A549 (cell line): ENCODE measurements at regions not wholly inside any gene's neighbourhood (a gene's known extent, or its start where the extent isn't known, plus 50 kb on each side); places are given as distances from the start of the nearest gene placed in this dataset.
"Not testable (repeated sequence)": the region's sequence is repeated elsewhere in the genome, so short reads cannot be mapped to it uniquely, and the experiment has no call there.

Source experiments
- ATAC-seq, 2 experiments: fragments of 200-7000 bp in 1 of 2; fragments of >200 bp in 1 of 2; cut with Nextera tagmentation in 1 of 2; cut with Tn5 transposase in 1 of 2; 3 replicates each; pipeline versions ENCODE4 v1.8.0 to v1.9.1; 2018 to 2020; ENCODE audit warnings: mild to moderate bottlenecking in 1 of 2, moderate library complexity in 1 of 2
- CTCF ChIA-PET: fragments of 300-600 bp; sonication (Branson Sonifier 250); formaldehyde crosslinking; extraction: SDS; loops from one replicate; lab custom pipeline; 2021; ENCODE audit warnings: antibody characterized with exemption, inconsistent platforms; lab: Yijun Ruan, JAX
- POLR2A ChIA-PET: fragments of 350-600 bp; formaldehyde crosslinking; extraction: SDS; loops from one replicate; lab custom pipeline; 2021; ENCODE audit warnings: antibody characterized with exemption, inconsistent platforms; lab: Yijun Ruan, JAX
- DNase-seq, 2 experiments: peaks; one replicate each; pipeline versions ENCODE4 v3.0.0 to v3.0.0-alpha.2; 2011 to 2016; ENCODE audit warnings: low read depth in 1 of 2, low spot score in 1 of 2
- FAIRE-seq: peaks from 2 replicates; lab custom pipeline; 2011; peaks lifted over from hg19 to GRCh38; lab: Jason Lieb, UNC
- H3K27ac ChIP-seq, 2 experiments: fragments of >200 bp; sonication (Bioruptor Twin); formaldehyde crosslinking; 3 replicates each; pipeline ENCODE4 v1.5.1; 2016 to 2017
- H3K4me1 ChIP-seq: fragments of >200 bp; sonication (Bioruptor Twin); formaldehyde crosslinking; 3 replicates; pipeline ENCODE4 v1.6.1; 2016
- H3K4me2 ChIP-seq: fragments of >200 bp; sonication (Bioruptor Twin); formaldehyde crosslinking; 3 replicates; pipeline ENCODE4 v1.6.1; 2016
- H3K4me3 ChIP-seq: fragments of >200 bp; sonication (Bioruptor Twin); formaldehyde crosslinking; 3 replicates; pipeline ENCODE4 v1.5.1; 2016
- H3K9me3 ChIP-seq: fragments of >200 bp; sonication (Bioruptor Twin); formaldehyde crosslinking; 3 replicates; pipeline ENCODE4 v1.6.1; 2016
- E2F6 ChIP-seq: IDR thresholded peaks from 2 replicates; pipeline ENCODE4 v1.6.1; 2012; ENCODE audit warnings: low read depth, borderline replicate concordance
- EHF ChIP-seq: fragments of 250-450 bp; sonication (Bioruptor Pico); IDR thresholded peaks from 2 replicates; pipeline ENCODE4 v1.5.0; 2020; ENCODE audit warnings: mild to moderate bottlenecking
- EHMT2 ChIP-seq: fragments of 200-600 bp; sonication (generic); IDR thresholded peaks from 2 replicates; pipeline ENCODE4 v1.6.1; 2016; ENCODE audit warnings: antibody characterized with exemption, low read depth, mild to moderate bottlenecking, moderate library complexity
- FOXS1 ChIP-seq: fragments of 250-450 bp; sonication (Bioruptor Pico); IDR thresholded peaks from 2 replicates; pipeline ENCODE4 v1.5.0; 2020; ENCODE audit warnings: mild to moderate bottlenecking, moderate library complexity
- GATA3 ChIP-seq: IDR thresholded peaks from 2 replicates; pipeline ENCODE4 v1.6.1; 2012; ENCODE audit warnings: borderline replicate concordance
- HDAC2 ChIP-seq: fragments of 200-600 bp; sonication (generic); IDR thresholded peaks from 2 replicates; pipeline ENCODE4 v1.6.1; 2016
- HOXA7 ChIP-seq: fragments of 250-450 bp; sonication (Bioruptor Pico); IDR thresholded peaks from 2 replicates; pipeline ENCODE4 v1.5.0; 2020; ENCODE audit warnings: mild to moderate bottlenecking, moderate library complexity
- HOXB13 ChIP-seq: fragments of 250-450 bp; sonication (Bioruptor Pico); IDR thresholded peaks from 2 replicates; pipeline ENCODE4 v1.5.0; 2020; ENCODE audit warnings: low read depth, mild to moderate bottlenecking, moderate library complexity
- KDM5A ChIP-seq: fragments of 200-600 bp; sonication (generic); IDR thresholded peaks from 2 replicates; pipeline ENCODE4 v1.6.1; 2016; ENCODE audit warnings: antibody characterized with exemption, mild to moderate bottlenecking
- NFE2L2 ChIP-seq: fragments of 150-350 bp; conservative IDR thresholded peaks from 2 replicates; pipeline ENCODE4 v1.6.1; 2014; ENCODE audit warnings: low read length
- RARB ChIP-seq: fragments of 250-450 bp; sonication (Bioruptor Pico); IDR thresholded peaks from 2 replicates; pipeline ENCODE4 v1.8.0; 2021; ENCODE audit warnings: mild to moderate bottlenecking, moderate library complexity
- SMC3 ChIP-seq: fragments of >200 bp; sonication (Bioruptor Twin); formaldehyde crosslinking; IDR thresholded peaks from 3 replicates; pipeline ENCODE4 v1.6.1; 2018; ENCODE audit warnings: inconsistent platforms
- SREBF2 ChIP-seq: fragments of 450-650 bp; IDR thresholded peaks from 2 replicates; pipeline ENCODE4 v1.6.1; 2014; ENCODE audit warnings: mild to moderate bottlenecking, moderate library complexity
- TP53 ChIP-seq: fragments of 250-450 bp; sonication (Bioruptor Pico); IDR thresholded peaks from 2 replicates; pipeline ENCODE4 v1.5.0; 2021; ENCODE audit warnings: mild to moderate bottlenecking, moderate library complexity
- USF2 ChIP-seq: fragments of 450-650 bp; IDR thresholded peaks from 2 replicates; pipeline ENCODE4 v1.6.1; 2014; ENCODE audit warnings: antibody characterized with exemption
- WGBS: methylation state at CpG from one replicate; pipeline ENCODE4 v1.1.6; 2017; ENCODE audit errors: missing lambda C conversion rate; 5-methylcytosine and 5-hydroxymethylcytosine counted together
- TF ChIP-seq, protein P1 (sequence below): fragments of 250-450 bp; sonication (Bioruptor Pico); IDR thresholded peaks from 2 replicates; pipeline ENCODE4 v1.5.0; 2021; ENCODE audit warnings: mild to moderate bottlenecking, moderate library complexity, borderline replicate concordance

- Histone ChIP-seq H3K4me3 (no peak overlapping the region), H3K9me3 (no peaks in the 10 kb centered on the region), H3K27ac (no peak overlapping the region), H3K4me2 (no peak overlapping the region), H3K4me1 (no peaks in the 10 kb centered on the region; the same call in 2 of the 3 replicates)
- ATAC-seq (no peak), DNase-seq (no peak), FAIRE-seq (no peak)
- WGBS, result 73% methylated on average over 5 of the region's 5 CpGs
- CTCF ChIA-PET, result interaction anchor here (0.6 to 1.4 kb wide), 5 partner anchors 11 to 1741 kb away, joined by 3 to 5 read pairs (median 3); no protein-coding TSS in a partner anchor
- POLR2A ChIA-PET, result no interaction called here
- TF ChIP-seq GATA3 (no peak), SMC3 (no peak), KDM5A (no peak), EHF (CRISPR knock-in tag) (no peak), HDAC2 (no peak), E2F6 (no peak), HOXB13 (CRISPR knock-in tag) (no peak), HOXA7 (CRISPR knock-in tag) (no peak), RARB (CRISPR knock-in tag) (no peak), NFE2L2 (no peak)
- TF ChIP-seq, protein P1, sequence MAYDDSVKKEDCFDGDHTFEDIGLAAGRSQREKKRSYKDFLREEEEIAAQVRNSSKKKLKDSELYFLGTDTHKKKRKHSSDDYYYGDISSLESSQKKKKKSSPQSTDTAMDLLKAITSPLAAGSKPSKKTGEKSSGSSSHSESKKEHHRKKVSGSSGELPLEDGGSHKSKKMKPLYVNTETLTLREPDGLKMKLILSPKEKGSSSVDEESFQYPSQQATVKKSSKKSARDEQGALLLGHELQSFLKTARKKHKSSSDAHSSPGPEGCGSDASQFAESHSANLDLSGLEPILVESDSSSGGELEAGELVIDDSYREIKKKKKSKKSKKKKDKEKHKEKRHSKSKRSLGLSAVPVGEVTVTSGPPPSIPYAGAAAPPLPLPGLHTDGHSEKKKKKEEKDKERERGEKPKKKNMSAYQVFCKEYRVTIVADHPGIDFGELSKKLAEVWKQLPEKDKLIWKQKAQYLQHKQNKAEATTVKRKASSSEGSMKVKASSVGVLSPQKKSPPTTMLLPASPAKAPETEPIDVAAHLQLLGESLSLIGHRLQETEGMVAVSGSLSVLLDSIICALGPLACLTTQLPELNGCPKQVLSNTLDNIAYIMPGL (CRISPR knock-in tag), result no peak
Observed at GRCh38 chr15:77881950-77882349, 195.6 kb downstream of the TBC1D2B start.

DNA sequence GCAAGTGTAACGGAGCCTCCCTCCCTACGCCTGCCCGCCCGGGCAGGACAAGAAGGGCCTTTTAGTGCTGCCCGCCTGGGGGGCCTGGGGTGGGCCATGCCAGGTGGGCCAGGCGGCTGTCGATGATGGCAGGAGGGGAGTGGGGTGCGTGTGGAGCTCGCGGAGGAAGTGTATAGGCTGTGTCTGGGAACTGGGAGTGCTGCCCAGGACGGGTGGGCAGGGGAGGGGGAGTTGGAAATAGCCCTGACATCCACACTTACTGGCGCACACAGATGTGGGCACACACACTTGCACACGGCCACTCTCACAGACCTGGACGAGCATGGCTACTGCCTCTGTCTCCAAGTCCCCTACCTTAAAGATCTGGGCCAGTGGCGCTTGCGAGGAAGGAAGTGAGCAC, 196.0 kb downstream of the TBC1D2B start:
- DNase-seq, H3K4me3 ChIP-seq, H3K27ac ChIP-seq, H3K4me2 ChIP-seq, H3K9me3 ChIP-seq, H3K4me1 ChIP-seq, FAIRE-seq, POLR2A ChIA-PET, ATAC-seq: not testable (repeated sequence)
- CTCF ChIA-PET, result interaction anchor here (0.6 to 1.4 kb wide), 4 partner anchors 11 to 1741 kb away, joined by 3 to 5 read pairs (median 4); no protein-coding TSS in a partner anchor
- 60% methylated on average over 7 of the region's 16 CpGs for WGBS

DNA sequence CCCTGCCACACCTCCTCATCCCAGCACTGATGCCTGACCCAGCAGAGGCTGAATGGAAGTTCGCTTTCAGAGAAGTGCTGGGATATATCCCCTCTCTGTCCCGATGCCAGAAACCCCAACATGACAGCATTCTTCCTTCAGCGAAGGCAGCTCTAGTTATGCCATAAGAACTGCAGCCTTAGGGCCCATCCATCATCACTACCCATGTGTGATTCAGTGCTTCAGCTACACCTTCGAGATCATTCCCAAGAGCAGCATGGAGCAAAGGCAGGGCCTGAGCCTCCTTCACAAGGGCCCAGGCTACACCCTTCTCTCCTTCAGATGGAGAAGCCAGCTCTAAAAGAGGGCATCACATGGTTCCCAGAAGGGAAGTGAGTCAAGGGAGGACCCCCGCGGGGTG, 198.0 kb downstream of the TBC1D2B start:
- CTCF ChIA-PET, result interaction anchor here (1.6 kb wide), 1 partner anchor 9 kb away, joined by 6 read pairs; no protein-coding TSS in a partner anchor
- not testable (repeated sequence) for FAIRE-seq

GRCh38 chr15:77877869-77878577, 199.5 kb downstream of the TBC1D2B start:
- DNase-seq (no peak), ATAC-seq (no peak), FAIRE-seq (no peak)
- WGBS, result 37% methylated on average over 5 of the region's 5 CpGs
- TF ChIP-seq SREBF2 (no peak), EHMT2 (no peak), FOXS1 (CRISPR knock-in tag) (no peak), GATA3 (no peak), TP53 (CRISPR knock-in tag) (no peak), HDAC2 (no peak), USF2 (no peak)
- TF ChIP-seq, protein P1 (CRISPR knock-in tag), result no peak
- Histone ChIP-seq H3K4me2 (no peak overlapping the region), H3K4me1 (no peaks in the 10 kb centered on the region), H3K4me3 (no peak overlapping the region), H3K9me3 (no peaks in the 10 kb centered on the region), H3K27ac (no peak overlapping the region)
- ChIA-PET CTCF (interaction anchor here (0.8 to 2.0 kb wide), 2 partner anchors 23 to 244 kb away, joined by 3 to 7 read pairs; no protein-coding TSS in a partner anchor), POLR2A (no interaction called here)

More for the DNA sequence above, 198.0 kb downstream of the TBC1D2B start:
- H3K4me2 ChIP-seq, DNase-seq, H3K4me1 ChIP-seq, POLR2A ChIA-PET, ATAC-seq, H3K4me3 ChIP-seq, H3K27ac ChIP-seq, H3K9me3 ChIP-seq: not testable (repeated sequence)
- 62% methylated on average over 2 of the region's 6 CpGs for WGBS

DNA sequence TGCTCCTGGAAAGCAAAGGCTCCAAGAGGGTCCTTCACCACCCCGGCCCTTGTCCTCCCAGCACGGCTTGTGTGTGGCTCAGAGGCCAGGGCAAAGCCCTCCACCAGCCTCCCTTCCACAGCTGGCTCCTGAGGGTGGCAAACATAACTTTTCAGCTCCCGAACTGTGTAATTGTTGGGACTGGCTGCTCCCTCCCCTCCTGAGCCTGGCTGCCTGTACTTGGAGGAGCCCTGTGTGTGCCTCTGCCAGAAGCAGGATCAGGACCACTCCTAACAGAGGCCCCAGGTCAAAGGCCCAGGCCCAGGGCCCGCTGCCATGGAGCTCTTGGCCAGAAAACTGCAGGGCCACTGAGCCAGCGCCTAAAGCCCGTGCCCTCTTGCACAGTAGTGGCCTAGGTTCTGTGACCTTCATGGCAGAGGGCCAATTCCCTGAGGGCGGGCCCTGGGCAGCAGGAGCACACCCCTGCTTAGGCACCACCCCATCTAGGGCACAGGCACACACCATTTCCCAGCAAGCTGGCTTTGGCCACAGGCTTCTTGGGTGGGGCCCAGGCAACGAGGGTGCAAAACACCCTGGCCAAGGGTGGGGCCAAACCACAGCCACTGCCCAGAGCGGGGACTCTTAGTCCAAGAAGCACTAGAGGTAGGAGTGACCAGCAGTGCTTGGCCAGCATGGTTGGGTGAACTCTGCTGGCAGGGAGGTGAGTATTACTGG, 201.2 kb downstream of the TBC1D2B start:
- ATAC-seq, result peak; percentile 4; a peak in 1 of 6 replicates

More for the DNA sequence above, 201.2 kb downstream of the TBC1D2B start:
- H3K9me3 ChIP-seq, H3K4me1 ChIP-seq, H3K4me2 ChIP-seq, H3K4me3 ChIP-seq, DNase-seq, H3K27ac ChIP-seq, POLR2A ChIA-PET: not testable (repeated sequence)
- FAIRE-seq, result peak; percentile 7
- WGBS, result 40% methylated on average over 3 of the region's 9 CpGs
- CTCF ChIA-PET, result interaction anchor here (1.2 to 1.6 kb wide), 4 partner anchors 26 to 234 kb away, joined by 3 to 6 read pairs (median 4); no protein-coding TSS in a partner anchor
